Left forelimb (tissue), 1 donor: ENCODE measurements at regions not wholly inside any gene's neighbourhood (a gene's known extent, or its start where the extent isn't known, plus 50 kb on each side); places are given as distances from the start of the nearest gene placed in this dataset.
"Not testable (repeated sequence)": the region's sequence is repeated elsewhere in the genome, so short reads cannot be mapped to it uniquely, and the experiment has no call there.

Experiments
- DNase-seq: peaks from one replicate; pipeline ENCODE4 v3.0.0-alpha.2; 2018; ENCODE audit warnings: low spot score

DNA sequence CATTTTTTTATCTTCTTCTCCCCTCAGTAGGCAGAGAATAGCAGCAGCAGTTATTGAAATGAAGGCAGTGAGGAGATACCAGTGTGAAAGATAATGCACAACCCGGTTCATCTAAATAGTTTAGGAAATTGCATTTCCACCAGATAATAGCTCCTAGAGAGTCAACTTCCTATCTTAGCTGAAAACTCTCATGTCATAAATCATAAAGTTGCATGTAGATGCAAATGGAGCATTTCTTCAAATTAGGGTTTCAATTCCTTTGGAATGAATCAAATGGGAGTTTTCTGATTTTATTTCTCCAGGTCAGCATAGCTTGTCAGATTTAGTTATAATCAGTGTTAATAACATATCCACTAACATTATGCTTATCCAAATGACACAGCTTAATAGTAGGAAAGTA, 335.3 kb downstream of the CNTNAP4 start:
- DNase-seq: no peak

DNA sequence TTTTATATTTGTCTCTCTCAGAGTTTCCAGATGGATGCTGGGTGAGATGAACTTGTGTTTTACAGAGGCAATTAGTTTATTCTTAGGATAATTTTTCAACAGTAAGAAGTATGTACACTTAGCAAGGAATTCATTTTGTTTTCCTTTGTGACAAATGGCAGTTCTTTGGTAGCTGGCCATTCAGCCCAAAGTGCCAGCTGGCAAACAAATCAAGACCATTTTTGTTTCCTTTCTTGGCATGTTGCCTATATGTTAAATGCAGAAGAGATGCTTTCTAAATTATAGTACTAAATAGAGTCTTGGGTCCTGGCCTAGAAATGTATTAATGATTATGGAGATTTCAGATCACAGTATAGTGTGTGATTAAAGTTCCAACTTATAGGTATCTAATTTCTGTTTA, 337.1 kb downstream of the CNTNAP4 start:
- no peak for DNase-seq

GRCh38 chr16:76622876-76623275, 345.7 kb downstream of the CNTNAP4 start:
- no peak for DNase-seq

DNA sequence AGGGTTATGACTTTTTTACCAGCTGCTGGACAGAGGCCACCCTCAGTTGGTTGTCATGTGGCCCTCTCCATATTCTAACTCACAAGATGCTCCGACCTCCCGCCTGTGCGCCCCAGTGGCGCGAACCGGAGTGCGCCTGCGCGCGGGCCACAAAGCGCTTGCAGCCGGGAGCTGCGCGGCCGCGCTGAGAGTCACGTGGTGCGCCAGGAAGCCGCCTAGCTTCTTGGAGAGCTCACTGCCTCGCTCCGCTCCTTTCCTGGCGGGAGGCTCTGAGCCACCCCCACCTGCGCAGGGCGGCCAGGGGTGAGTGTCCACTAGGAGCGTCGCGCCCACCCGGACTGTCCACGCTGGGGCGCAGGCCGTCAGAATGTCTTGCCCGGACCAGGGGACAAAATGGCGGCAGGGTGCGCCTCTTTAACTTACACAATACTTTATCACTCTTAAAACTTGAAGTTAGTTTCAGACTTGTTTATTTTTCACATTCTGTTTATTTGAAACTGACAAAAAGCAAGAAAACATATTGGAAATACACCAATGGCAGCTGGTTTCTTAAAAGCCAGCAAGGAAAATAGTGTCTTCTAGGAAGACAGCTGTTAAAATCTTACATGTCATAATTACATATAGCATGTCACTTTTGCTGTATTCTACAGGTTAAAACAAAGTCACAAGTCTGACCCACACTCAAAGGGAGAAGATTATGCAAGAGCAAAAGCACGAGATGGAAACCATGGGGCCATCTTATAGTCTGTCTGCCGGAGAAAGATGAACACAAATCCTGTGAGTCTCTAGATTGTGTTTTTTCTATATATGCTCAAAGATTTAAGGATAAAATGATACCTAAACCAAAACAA, 357.9 kb downstream of the CNTNAP4 start:
- no peak for DNase-seq

- no peak for DNase-seq
These were observed 362.6 kb downstream of the CNTNAP4 start for GRCh38 chr16:76639685-76640289.

- no peak for DNase-seq
These were observed 373.4 kb downstream of the CNTNAP4 start for GRCh38 chr16:76650582-76650981.

GRCh38 chr16:76653390-76654026, 376.3 kb downstream of the CNTNAP4 start:
- DNase-seq: no peak

DNA sequence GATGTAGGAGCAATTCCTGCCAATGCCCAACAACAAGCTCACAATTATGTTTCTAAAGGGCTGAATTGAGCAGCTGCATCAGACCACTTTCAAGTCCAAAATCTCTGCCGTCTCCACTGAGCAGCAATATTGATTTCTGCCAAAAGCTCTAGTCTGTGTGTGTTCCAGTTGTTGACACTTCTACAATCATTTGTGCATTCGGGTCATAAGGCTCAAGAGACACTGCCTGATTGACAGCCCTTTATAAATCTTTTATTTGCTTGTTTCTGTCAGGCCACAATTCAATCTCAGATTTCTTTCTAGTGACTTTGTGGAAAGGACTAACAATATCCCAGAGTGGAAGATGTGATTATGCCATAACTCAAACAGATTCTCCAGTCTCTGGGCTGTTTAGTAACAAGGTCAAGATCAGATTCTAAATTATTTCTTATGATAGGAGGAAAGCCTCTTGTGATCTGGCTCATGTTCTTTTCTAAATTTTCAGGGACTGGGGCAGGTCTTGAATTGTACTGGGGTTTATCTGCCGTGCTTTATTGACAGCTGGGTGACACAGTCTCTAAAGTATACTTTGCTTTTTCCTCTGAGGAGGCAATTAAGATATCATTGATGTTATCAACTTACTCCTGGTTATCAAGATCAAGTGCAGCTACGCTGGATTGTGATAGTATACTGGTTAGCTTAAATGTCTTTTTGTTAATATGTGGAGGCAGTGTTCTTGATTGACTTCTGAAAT, 377.1 kb downstream of the CNTNAP4 start:
- DNase-seq: no peak

GRCh38 chr16:76656994-76657393, 379.8 kb downstream of the CNTNAP4 start:
- DNase-seq: no peak

GRCh38 chr16:76661691-76662235, 384.6 kb downstream of the CNTNAP4 start:
- no peak for DNase-seq

- DNase-seq: no peak
These were observed 388.5 kb downstream of the CNTNAP4 start for GRCh38 chr16:76665571-76666275.

- no peak for DNase-seq
These were observed 391.1 kb downstream of the CNTNAP4 start for GRCh38 chr16:76668207-76668725.

DNA sequence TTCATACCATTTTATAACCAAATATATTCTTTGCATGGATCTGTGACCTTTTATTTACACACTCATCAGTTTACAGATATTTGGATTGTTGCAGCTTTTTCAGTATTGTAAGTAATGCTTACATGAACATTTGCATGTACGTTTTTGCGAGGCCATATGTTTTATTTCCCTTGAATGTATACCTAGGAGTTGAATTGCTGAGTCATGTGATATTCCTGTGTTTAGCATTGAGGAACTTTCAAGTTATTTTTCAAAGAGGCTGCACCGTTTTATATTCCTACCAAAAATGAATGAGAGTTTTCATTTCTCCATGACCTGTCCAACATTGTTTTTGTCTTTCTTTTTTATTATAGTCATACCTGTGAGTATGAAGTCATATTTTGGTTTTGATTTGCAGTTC, 392.1 kb downstream of the CNTNAP4 start:
- no peak for DNase-seq

GRCh38 chr16:76670125-76670857, 393.1 kb downstream of the CNTNAP4 start:
- DNase-seq: no peak

DNA sequence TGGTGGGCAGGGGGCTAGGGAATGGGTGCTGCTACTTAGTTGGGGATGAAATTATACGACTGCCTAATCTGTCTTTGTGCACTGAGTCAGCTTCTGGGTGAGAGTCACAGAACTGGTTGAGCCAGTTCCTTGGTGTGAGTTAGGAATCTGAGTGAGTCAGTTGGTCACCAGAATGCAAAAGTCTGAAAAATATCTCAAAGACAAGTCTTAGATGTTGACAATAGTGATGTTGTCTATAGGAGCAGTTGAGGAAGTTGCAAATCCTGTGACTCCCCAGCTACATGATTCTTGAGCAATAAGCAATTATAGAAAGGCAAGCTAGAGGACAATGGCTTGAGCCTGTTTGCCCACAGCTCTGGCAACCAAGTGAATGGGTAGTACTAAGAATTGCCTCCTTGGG, 399.2 kb downstream of the CNTNAP4 start:
- DNase-seq: no peak

DNA sequence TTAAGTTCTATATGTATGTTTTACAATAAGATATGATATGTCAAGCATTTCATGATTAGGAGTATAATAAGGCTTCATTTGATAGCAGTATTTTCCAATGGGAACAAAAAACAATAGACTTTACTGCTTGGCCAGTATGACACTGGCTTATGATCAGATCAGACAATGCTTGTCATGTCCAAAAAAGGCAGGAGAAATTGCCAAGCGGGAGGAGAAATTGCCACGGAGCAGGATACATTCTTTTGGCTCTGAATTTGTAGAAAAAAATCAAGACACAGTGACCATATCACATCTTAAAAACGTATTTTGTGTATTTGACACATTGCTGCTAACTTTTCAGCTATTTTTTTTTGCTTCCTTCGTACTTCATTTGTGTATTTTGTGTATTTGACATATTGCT, 404.1 kb downstream of the CNTNAP4 start:
- DNase-seq: no peak

DNA sequence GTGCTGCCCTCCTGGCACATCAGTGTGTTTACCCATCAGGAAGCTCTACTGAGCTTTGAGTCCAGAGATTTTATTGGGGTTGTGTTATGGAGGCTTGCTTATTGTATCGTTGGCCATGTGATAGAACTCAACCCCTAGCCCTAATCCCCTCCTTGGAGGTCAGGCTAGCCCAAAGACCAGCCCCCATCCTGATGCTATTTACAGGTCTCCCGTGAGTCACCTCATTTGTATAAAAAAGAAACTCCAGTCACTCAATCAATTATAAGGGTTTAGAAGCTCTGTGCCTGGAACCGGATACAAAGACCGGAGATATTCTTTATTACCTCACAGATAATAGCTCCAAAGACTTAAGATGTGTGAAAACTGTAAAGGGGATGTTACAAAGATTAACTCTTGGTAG, 405.9 kb downstream of the CNTNAP4 start:
- no peak for DNase-seq

- no peak for DNase-seq
These were observed 419.7 kb downstream of the CNTNAP4 start for GRCh38 chr16:76696876-76697275.

GRCh38 chr16:76705892-76706291, 428.7 kb downstream of the CNTNAP4 start:
- DNase-seq: no peak

GRCh38 chr16:76713191-76713590, 436.0 kb downstream of the CNTNAP4 start:
- no peak for DNase-seq

DNA sequence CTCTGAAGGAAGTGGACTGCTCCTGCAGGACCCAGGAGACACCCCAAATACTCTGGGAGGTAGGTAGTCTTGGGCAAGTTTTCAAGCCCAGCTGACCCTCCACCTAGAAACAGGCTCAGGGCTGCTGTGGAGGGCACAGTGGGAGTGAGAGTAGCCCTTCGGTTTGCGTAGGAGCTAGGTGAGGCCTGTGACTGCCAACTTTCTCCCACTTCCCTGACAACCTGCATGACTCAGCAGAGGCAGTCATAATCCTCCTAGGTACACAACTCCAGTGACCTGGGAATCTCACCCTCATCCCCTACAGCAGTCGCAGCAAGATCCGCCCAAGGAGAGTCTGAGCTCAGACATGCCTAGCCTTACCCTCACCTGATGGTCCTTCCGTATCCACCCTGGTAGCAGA, 439.1 kb downstream of the CNTNAP4 start:
- not testable (repeated sequence) for DNase-seq
